ENCODE measurements at regions not wholly inside any gene's neighbourhood (a gene's known extent, or its start where the extent isn't known, plus 50 kb on each side); places are given as distances from the start of the nearest gene placed in this dataset.
A peak's percentile ranks its signal among the peaks of the same experiment; 100 is the strongest.

- no peak overlapping the region for H3K9ac ChIP-seq (ENCODE audit: low read length)
- no peak for DNase-seq
- H3K27me3 ChIP-seq (replicated peaks; ENCODE audit: insufficient read depth, low read length), result no peaks in the 10 kb centered on the region
- TF ChIP-seq EZH2 (optimal IDR thresholded peaks at IDR 0.05; ENCODE audit: low read depth, low read length) (no peak), EZH2phosphoT487 (IDR thresholded peaks at IDR 0.05; ENCODE audit: low read length) (no peak)
- TF ChIP-seq, protein P1, sequence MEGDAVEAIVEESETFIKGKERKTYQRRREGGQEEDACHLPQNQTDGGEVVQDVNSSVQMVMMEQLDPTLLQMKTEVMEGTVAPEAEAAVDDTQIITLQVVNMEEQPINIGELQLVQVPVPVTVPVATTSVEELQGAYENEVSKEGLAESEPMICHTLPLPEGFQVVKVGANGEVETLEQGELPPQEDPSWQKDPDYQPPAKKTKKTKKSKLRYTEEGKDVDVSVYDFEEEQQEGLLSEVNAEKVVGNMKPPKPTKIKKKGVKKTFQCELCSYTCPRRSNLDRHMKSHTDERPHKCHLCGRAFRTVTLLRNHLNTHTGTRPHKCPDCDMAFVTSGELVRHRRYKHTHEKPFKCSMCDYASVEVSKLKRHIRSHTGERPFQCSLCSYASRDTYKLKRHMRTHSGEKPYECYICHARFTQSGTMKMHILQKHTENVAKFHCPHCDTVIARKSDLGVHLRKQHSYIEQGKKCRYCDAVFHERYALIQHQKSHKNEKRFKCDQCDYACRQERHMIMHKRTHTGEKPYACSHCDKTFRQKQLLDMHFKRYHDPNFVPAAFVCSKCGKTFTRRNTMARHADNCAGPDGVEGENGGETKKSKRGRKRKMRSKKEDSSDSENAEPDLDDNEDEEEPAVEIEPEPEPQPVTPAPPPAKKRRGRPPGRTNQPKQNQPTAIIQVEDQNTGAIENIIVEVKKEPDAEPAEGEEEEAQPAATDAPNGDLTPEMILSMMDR (IDR thresholded peaks at IDR 0.05; ENCODE audit: low read length), result no peak
- H3K79me2 ChIP-seq (ENCODE audit: low read length), result no peaks in the 10 kb centered on the region
- peaks cover 12% of the 10 kb centered on the region; the same call in 1 of the 2 replicates for H3F3A ChIP-seq (ENCODE audit: insufficient read depth, low read length)
- no peaks in the 10 kb centered on the region for H3K36me3 ChIP-seq (replicated peaks; ENCODE audit: insufficient read depth, low read length)
- H3K4me1 ChIP-seq (ENCODE audit: low read length), result peaks cover 15% of the 10 kb centered on the region
- H3K4me2 ChIP-seq (ENCODE audit: low read depth, low read length), result no peak overlapping the region
- no peaks in the 10 kb centered on the region for H3K9me2 ChIP-seq (replicated peaks; ENCODE audit: insufficient read depth, low read length)
- H2AFZ ChIP-seq (ENCODE audit: low read length), result no peak overlapping the region
- H3K27ac ChIP-seq (ENCODE audit: low read length), result no peak overlapping the region
- H3K4me3 ChIP-seq (ENCODE audit: low read length), result no peak overlapping the region
- H4K20me1 ChIP-seq (ENCODE audit: insufficient read depth, low read length), result no peaks in the 10 kb centered on the region
- no peaks in the 10 kb centered on the region for H3K9me3 ChIP-seq (replicated peaks; ENCODE audit: insufficient read depth, low read length)
Measured at GRCh38 chr20:10936786-10937185, 263.0 kb upstream of the JAG1 start.

DNA sequence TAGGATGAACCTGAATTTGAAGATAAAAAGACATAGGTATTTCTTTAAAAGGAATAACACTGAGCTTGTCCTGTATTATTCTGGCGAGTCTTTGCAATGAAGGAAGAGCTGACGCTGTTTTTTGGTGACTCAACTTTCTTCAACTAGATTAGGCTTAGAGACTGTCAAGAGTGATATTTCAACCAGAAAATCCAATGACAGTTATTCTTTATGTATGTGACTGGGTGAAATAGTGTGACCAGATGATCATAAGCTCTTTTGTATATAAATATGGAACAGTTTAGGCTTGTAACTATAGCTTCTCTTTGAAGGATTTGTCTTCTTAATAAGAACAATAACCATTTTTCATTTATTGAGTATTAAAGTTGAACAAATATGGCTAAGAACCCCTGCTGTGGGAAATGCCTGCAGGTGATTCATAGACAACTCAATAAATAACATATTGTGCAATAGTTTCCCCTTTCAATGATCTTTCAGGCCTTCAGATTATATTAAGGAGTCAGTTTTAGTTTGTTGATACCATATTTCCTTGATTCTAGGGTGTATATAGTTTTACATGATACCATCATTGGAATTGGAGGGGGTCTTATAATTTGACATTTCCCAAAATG, 265.6 kb upstream of the JAG1 start:
- Histone ChIP-seq H3K27me3 (replicated peaks; ENCODE audit: insufficient read depth, low read length) (no peaks in the 10 kb centered on the region), H3K9me2 (replicated peaks; ENCODE audit: insufficient read depth, low read length) (no peaks in the 10 kb centered on the region), H3K36me3 (replicated peaks; ENCODE audit: insufficient read depth, low read length) (no peaks in the 10 kb centered on the region), H3K79me2 (ENCODE audit: low read length) (no peaks in the 10 kb centered on the region), H3K4me2 (ENCODE audit: low read depth, low read length) (no peak overlapping the region), H3K9me3 (replicated peaks; ENCODE audit: insufficient read depth, low read length) (no peaks in the 10 kb centered on the region), H3K27ac (ENCODE audit: low read length) (no peak overlapping the region), H3K4me3 (ENCODE audit: low read length) (no peak overlapping the region), H3F3A (ENCODE audit: insufficient read depth, low read length) (peaks cover 12% of the 10 kb centered on the region; the same call in 1 of the 2 replicates), H3K9ac (ENCODE audit: low read length) (no peak overlapping the region), H3K4me1 (ENCODE audit: low read length) (peaks cover 17% of the 10 kb centered on the region), H4K20me1 (ENCODE audit: insufficient read depth, low read length) (no peaks in the 10 kb centered on the region), H2AFZ (ENCODE audit: low read length) (no peak overlapping the region)
- TF ChIP-seq, protein P1 (IDR thresholded peaks at IDR 0.05; ENCODE audit: low read length), result no peak
- TF ChIP-seq EZH2 (optimal IDR thresholded peaks at IDR 0.05; ENCODE audit: low read depth, low read length) (no peak), EZH2phosphoT487 (IDR thresholded peaks at IDR 0.05; ENCODE audit: low read length) (no peak)
- no peak for DNase-seq

DNA sequence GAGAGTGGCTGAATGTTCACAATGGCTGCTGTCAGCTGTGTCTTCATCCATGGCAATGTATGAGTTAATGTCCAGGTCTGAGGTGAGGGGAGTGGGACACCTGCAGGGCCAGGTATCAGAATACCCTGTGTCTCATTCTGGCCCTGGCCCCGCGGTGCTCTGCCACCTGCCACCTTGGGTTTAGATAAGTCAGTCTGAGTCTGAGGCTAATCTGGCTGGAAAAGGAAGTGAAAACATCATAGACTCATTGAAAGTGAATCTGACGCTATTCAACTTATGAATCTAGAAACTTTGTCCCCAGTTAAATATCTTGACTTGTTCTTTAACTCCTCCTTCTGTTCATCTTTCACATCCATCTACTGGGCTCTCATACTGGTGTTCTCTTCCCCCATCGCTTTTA, 267.1 kb upstream of the JAG1 start:
- H3K9me2 ChIP-seq (replicated peaks; ENCODE audit: insufficient read depth, low read length), result no peaks in the 10 kb centered on the region

More for the DNA sequence above, 267.1 kb upstream of the JAG1 start:
- Histone ChIP-seq H4K20me1 (ENCODE audit: insufficient read depth, low read length) (no peaks in the 10 kb centered on the region), H3K79me2 (ENCODE audit: low read length) (no peaks in the 10 kb centered on the region), H3K9ac (ENCODE audit: low read length) (no peak overlapping the region), H2AFZ (ENCODE audit: low read length) (no peak overlapping the region), H3K27me3 (replicated peaks; ENCODE audit: insufficient read depth, low read length) (no peaks in the 10 kb centered on the region), H3F3A (ENCODE audit: insufficient read depth, low read length) (peaks cover 12% of the 10 kb centered on the region; the same call in 1 of the 2 replicates), H3K4me2 (ENCODE audit: low read depth, low read length) (peak overlapping the region; percentile 42), H3K27ac (ENCODE audit: low read length) (peak overlapping the region; percentile 32; the same call in 1 of the 2 replicates), H3K9me3 (replicated peaks; ENCODE audit: insufficient read depth, low read length) (no peaks in the 10 kb centered on the region), H3K36me3 (replicated peaks; ENCODE audit: insufficient read depth, low read length) (no peaks in the 10 kb centered on the region), H3K4me3 (ENCODE audit: low read length) (no peak overlapping the region), H3K4me1 (ENCODE audit: low read length) (peaks cover 17% of the 10 kb centered on the region)
- TF ChIP-seq EZH2 (optimal IDR thresholded peaks at IDR 0.05; ENCODE audit: low read depth, low read length), result no peak
- TF ChIP-seq, protein P1 (IDR thresholded peaks at IDR 0.05; ENCODE audit: low read length), result no peak
- TF ChIP-seq EZH2phosphoT487 (IDR thresholded peaks at IDR 0.05; ENCODE audit: low read length), result no peak
- peak; percentile 86 for DNase-seq
